Naive thymus-derived CD4-positive, alpha-beta T cell (primary cell): ENCODE measurements at regions not wholly inside any gene's neighbourhood (a gene's known extent, or its start where the extent isn't known, plus 50 kb on each side); places are given as distances from the start of the nearest gene placed in this dataset.

Source experiments
- ATAC-seq: fragments of 150-1000 bp; cut with Tn5 transposase; 2 replicates; pipeline ENCODE4 v1.10.0; 2021; ENCODE audit warnings: mild to moderate bottlenecking, moderate library complexity
- CTCF ChIA-PET: fragments of 350-600 bp; sonication (Branson Sonifier 250); formaldehyde crosslinking; loops from one replicate; lab custom pipeline; 2021; ENCODE audit warnings: antibody characterized with exemption; lab: Charles Lee
- POLR2A ChIA-PET: fragments of 350-600 bp; sonication (Branson Sonifier 250); formaldehyde crosslinking; loops from one replicate; lab custom pipeline; 2021; ENCODE audit warnings: antibody characterized with exemption, inconsistent platforms; lab: Charles Lee
- DNase-seq, 9 donors: peaks; one replicate each; pipeline versions ENCODE4 v3.0.0 to v3.0.0-alpha.2; 2020 to 2022; ENCODE audit warnings: mixed read lengths in 1 of 9
- H3K27ac ChIP-seq: one replicate; pipeline ENCODE4 v1.7.0; 2013; ENCODE audit warnings: mild to moderate bottlenecking, low read depth, low read length, moderate library complexity
- H3K27me3 ChIP-seq, 2 donors: one replicate each; pipeline ENCODE4 v1.7.0; 2013; ENCODE audit warnings: low read length in 2 of 2, mild to moderate bottlenecking in 2 of 2, moderate library complexity in 2 of 2; ENCODE audit not compliant: control insufficient read depth in 2 of 2, insufficient read depth in 2 of 2
- H3K36me3 ChIP-seq, 3 experiments: 1 replicate in 2 of 3; 2 replicates in 1 of 3; pipeline ENCODE4 v1.7.0; 2013; ENCODE audit warnings: low read length in 3 of 3, mild to moderate bottlenecking in 3 of 3, moderate library complexity in 1 of 3; ENCODE audit not compliant: insufficient read depth in 3 of 3, control insufficient read depth in 2 of 3
- H3K4me1 ChIP-seq, 2 donors: one replicate each; pipeline ENCODE4 v1.7.0; 2013; ENCODE audit warnings: low read length in 2 of 2, mild to moderate bottlenecking in 2 of 2, moderate library complexity in 1 of 2; ENCODE audit not compliant: control insufficient read depth in 2 of 2, insufficient read depth in 2 of 2
- H3K4me3 ChIP-seq: 2 replicates; pipeline ENCODE4 v1.7.0; 2013; ENCODE audit warnings: mild to moderate bottlenecking, low read length
- H3K9me3 ChIP-seq, 3 experiments: 1 replicate in 2 of 3; 2 replicates in 1 of 3; pipeline ENCODE4 v1.7.0; 2013; ENCODE audit warnings: low read length in 3 of 3; ENCODE audit not compliant: control insufficient read depth in 2 of 3
- H3K27ac Mint-ChIP-seq, 9 donors: one replicate each; pipeline ENCODE4 v1.8.0; 2020 to 2022; ENCODE audit warnings: mixed read lengths in 9 of 9, mild to moderate bottlenecking in 8 of 9, moderate library complexity in 5 of 9, inconsistent platforms in 2 of 9
- H3K27me3 Mint-ChIP-seq, 5 donors: one replicate each; pipeline ENCODE4 v1.8.0; 2021 to 2022; ENCODE audit warnings: mixed read lengths in 5 of 5, mild to moderate bottlenecking in 1 of 5
- H3K36me3 Mint-ChIP-seq, 5 donors: one replicate each; pipeline ENCODE4 v1.8.0; 2020 to 2022; ENCODE audit warnings: mixed read lengths in 5 of 5, mild to moderate bottlenecking in 3 of 5, inconsistent platforms in 1 of 5
- H3K4me1 Mint-ChIP-seq, 7 donors: one replicate each; pipeline ENCODE4 v1.8.0; 2020 to 2022; ENCODE audit warnings: mixed read lengths in 7 of 7, mild to moderate bottlenecking in 3 of 7, inconsistent platforms in 1 of 7
- H3K4me3 Mint-ChIP-seq, 10 donors: one replicate each; pipeline ENCODE4 v1.8.0; 2020 to 2022; ENCODE audit warnings: mild to moderate bottlenecking in 10 of 10, mixed read lengths in 10 of 10, moderate library complexity in 6 of 10, inconsistent platforms in 2 of 10
- H3K9me3 Mint-ChIP-seq, 11 donors: one replicate each; pipeline ENCODE4 v1.8.0; 2020 to 2022; ENCODE audit warnings: mixed read lengths in 11 of 11, mild to moderate bottlenecking in 4 of 11, inconsistent platforms in 1 of 11, moderate library complexity in 1 of 11
- intact Hi-C, 2 donors: fragments of 100-400 bp; cut with micrococcal nuclease; formaldehyde crosslinking; loops; one replicate each; pipeline ENCODE4 v1.15.1; 2023

DNA sequence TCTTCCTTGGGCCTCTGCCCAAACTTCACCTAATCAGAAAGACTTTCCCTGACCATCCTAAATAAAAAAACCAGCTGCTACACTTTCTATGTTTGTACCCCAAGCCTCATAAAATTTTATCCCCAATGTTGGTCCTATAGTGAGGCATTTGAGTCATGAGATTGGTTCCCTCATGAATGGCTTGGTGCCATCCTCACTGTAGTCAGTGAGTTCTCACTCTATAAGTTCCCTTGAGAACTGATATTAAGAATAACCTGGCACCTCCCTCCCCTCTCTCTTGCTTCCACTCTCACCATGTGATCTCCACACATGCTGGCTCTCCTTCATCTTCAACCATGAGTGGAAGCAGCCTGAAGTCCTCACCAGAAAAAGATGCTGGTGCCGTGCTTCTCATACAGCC, 316.9 kb upstream of the PRDM1 start:
- Histone ChIP-seq H3K4me3 (no peak overlapping the region), H3K9me3 (no peaks in the 10 kb centered on the region), H3K36me3 (no peaks in the 10 kb centered on the region), H3K27ac (no peak overlapping the region), H3K4me1 (no peaks in the 10 kb centered on the region), H3K27me3 (no peaks in the 10 kb centered on the region)
- H3K4me1 Mint-ChIP-seq, result peaks cover 0 to 7% (median 0%) of the 10 kb centered on the region in 7 donors
- H3K4me3 Mint-ChIP-seq, result no peak overlapping the region
- DNase-seq (no peak), ATAC-seq (no peak)
- POLR2A ChIA-PET, result no interaction called here
- no peak overlapping the region for H3K27ac Mint-ChIP-seq
- CTCF ChIA-PET, result no interaction called here
- peaks cover 0 to 2% (median 0%) of the 10 kb centered on the region in 5 donors for H3K27me3 Mint-ChIP-seq
- H3K9me3 Mint-ChIP-seq, result peaks cover 0 to 11% (median 0%) of the 10 kb centered on the region in 11 donors
- intact Hi-C loops, result no loop called here
- H3K36me3 Mint-ChIP-seq, result peaks cover 0 to 15% (median 0%) of the 10 kb centered on the region in 5 donors

DNA sequence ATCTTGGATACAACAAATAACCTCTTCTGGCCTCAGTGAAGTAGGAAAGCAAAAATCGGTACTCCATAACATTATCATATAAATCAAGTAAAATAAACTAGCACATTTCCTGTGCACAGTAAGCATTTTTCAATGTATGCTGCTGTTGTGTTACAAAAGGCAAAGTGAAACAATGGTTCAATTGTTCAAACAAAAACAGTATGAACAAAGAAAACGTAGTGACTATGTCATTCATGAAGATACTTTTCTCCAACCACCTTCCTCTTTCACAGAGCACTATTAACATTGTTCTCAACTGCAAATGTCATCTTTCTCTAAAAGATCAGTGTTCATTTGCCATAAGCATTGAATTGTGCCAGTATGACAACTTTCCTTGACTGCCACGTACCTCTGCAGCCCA, 318.6 kb upstream of the PRDM1 start:
- DNase-seq (no peak), ATAC-seq (no peak)
- no peaks in the 10 kb centered on the region for H3K4me1 ChIP-seq
- no peak overlapping the region for H3K27ac ChIP-seq
- intact Hi-C loops, result no loop called here
- ChIA-PET CTCF (no interaction called here), POLR2A (no interaction called here)
- Mint-ChIP-seq H3K4me1 (peaks cover 0 to 10% (median 0%) of the 10 kb centered on the region in 7 donors), H3K27ac (no peak overlapping the region), H3K4me3 (no peak overlapping the region), H3K27me3 (peaks cover 0 to 4% (median 0%) of the 10 kb centered on the region in 5 donors), H3K36me3 (peaks cover 0 to 24% (median 0%) of the 10 kb centered on the region in 5 donors), H3K9me3 (peaks cover 0 to 16% (median 0%) of the 10 kb centered on the region in 11 donors)
- no peaks in the 10 kb centered on the region for H3K9me3 ChIP-seq
- H3K36me3 ChIP-seq, result no peaks in the 10 kb centered on the region
- no peaks in the 10 kb centered on the region for H3K27me3 ChIP-seq
- H3K4me3 ChIP-seq, result no peak overlapping the region

DNA sequence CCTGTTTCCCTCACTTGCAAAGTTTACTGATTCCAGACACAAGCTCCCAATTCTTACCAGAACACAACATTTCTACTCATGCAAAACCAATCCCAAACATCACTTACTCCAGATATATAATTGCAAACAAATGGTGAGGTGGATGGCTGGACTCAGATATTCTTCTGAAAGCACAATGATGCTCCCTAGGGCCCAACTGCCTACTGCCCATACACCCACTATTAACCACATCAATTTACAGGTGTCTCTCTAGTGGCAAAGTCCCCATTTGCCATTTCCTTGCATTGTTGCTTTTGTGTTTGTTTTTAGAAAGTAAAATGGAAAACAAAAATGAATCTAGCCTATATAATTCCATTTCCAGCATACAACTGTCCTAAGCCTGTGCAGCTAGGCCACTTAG, 320.9 kb upstream of the PRDM1 start:
- Mint-ChIP-seq H3K27ac (no peak overlapping the region), H3K36me3 (peaks cover 0 to 22% (median 0%) of the 10 kb centered on the region in 5 donors), H3K27me3 (peaks cover 0 to 4% (median 2%) of the 10 kb centered on the region in 5 donors), H3K4me3 (no peak overlapping the region), H3K9me3 (peaks cover 0 to 10% (median 0%) of the 10 kb centered on the region in 11 donors), H3K4me1 (peaks cover 0 to 13% (median 0%) of the 10 kb centered on the region in 7 donors)
- ATAC-seq, result no peak
- Histone ChIP-seq H3K36me3 (no peaks in the 10 kb centered on the region), H3K27ac (no peak overlapping the region), H3K4me3 (no peak overlapping the region), H3K9me3 (no peaks in the 10 kb centered on the region), H3K27me3 (no peaks in the 10 kb centered on the region), H3K4me1 (no peaks in the 10 kb centered on the region)
- CTCF ChIA-PET, result interaction anchor here (0.9 kb wide), 1 partner anchor 363 kb away, joined by 3 read pairs; the partner anchor contains the start of gene PREP
- POLR2A ChIA-PET, result no interaction called here
- no peak for DNase-seq
- intact Hi-C loops, result no loop called here

DNA sequence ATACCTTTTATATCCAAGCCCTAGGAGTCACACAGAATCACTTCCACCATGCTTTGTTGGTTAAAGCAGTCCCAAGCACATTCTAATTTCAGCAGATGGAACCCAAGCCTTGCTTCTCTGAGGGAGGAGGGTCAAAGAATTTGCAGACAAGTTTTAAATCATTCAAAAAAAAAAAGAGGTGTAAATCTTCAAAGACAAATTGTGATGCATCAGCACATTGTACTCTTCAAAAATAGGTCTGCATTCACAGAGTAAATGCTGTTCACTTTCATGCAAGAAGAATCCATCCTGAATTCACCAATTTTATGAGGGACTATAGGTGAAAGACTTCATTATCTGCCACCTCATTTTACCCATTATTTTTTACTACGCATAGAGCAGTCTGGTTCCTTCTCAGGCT, 321.8 kb upstream of the PRDM1 start:
- Histone ChIP-seq H3K4me1 (no peaks in the 10 kb centered on the region), H3K36me3 (no peaks in the 10 kb centered on the region), H3K4me3 (no peak overlapping the region), H3K27ac (no peak overlapping the region), H3K27me3 (no peaks in the 10 kb centered on the region), H3K9me3 (no peaks in the 10 kb centered on the region)
- H3K4me3 Mint-ChIP-seq, result no peak overlapping the region
- H3K36me3 Mint-ChIP-seq, result peaks cover 0 to 23% (median 0%) of the 10 kb centered on the region in 5 donors
- H3K4me1 Mint-ChIP-seq, result peaks cover 0 to 22% (median 0%) of the 10 kb centered on the region in 7 donors
- ATAC-seq (no peak), DNase-seq (no peak)
- H3K27ac Mint-ChIP-seq, result no peak overlapping the region
- POLR2A ChIA-PET, result no interaction called here
- intact Hi-C loops, result no loop called here
- H3K9me3 Mint-ChIP-seq, result peaks cover 0 to 12% (median 0%) of the 10 kb centered on the region in 11 donors
- peaks cover 0 to 8% (median 2%) of the 10 kb centered on the region in 5 donors for H3K27me3 Mint-ChIP-seq
- CTCF ChIA-PET, result no interaction called here

DNA sequence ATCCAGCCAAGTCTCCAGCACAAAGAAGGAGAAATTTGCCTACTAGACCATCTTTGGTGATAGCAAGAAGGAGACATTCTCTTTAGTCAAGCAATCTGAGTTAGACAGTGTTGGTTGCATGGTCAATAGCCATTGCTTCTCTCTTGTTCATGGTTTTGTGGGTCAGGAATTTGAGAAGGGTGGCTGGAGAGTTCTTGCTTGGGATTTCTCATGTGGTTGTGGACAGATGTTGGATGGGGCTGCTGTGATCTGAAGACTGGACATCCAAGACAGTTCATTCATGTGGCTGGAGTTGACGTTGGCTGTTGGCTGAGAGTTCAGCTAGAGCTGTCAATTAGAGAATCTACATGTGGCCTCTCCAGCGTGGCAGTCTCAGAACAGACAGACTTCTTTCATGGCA, 322.3 kb upstream of the PRDM1 start:
- H3K9me3 ChIP-seq, result no peaks in the 10 kb centered on the region
- H3K4me3 ChIP-seq, result no peak overlapping the region
- no peak for DNase-seq
- Mint-ChIP-seq H3K4me1 (peaks cover 0 to 22% (median 0%) of the 10 kb centered on the region in 7 donors), H3K27me3 (peaks cover 0 to 8% (median 2%) of the 10 kb centered on the region in 5 donors), H3K9me3 (peaks cover 0 to 12% (median 0%) of the 10 kb centered on the region in 11 donors), H3K36me3 (peaks cover 0 to 23% (median 0%) of the 10 kb centered on the region in 5 donors), H3K4me3 (no peak overlapping the region), H3K27ac (no peak overlapping the region)
- H3K36me3 ChIP-seq, result no peaks in the 10 kb centered on the region
- ChIA-PET POLR2A (no interaction called here), CTCF (no interaction called here)
- intact Hi-C loops, result no loop called here
- no peaks in the 10 kb centered on the region for H3K27me3 ChIP-seq
- H3K4me1 ChIP-seq, result no peaks in the 10 kb centered on the region
- no peak for ATAC-seq
- H3K27ac ChIP-seq, result no peak overlapping the region

DNA sequence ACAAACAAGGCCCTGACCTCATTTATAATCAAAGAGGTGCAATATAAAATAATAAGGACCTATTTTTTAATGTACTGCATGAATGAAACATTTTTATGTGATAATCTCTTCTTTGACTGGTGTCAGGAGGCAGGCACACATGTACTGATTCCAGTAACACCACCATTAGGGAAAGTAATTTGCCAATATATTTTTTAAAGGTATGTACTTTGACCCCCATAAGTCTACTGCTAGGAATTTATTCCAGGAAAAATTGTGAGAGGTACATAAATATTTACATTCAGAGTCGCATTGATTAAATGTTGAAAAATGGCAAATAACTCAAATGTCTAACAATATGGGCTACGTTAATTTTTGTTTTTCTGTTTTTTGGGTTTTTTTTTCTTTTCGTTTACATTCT, 325.4 kb upstream of the PRDM1 start:
- no peak overlapping the region for H3K4me3 Mint-ChIP-seq
- Histone ChIP-seq H3K4me1 (peaks cover 0 to 7% of the 10 kb centered on the region in 2 donors), H3K4me3 (no peak overlapping the region), H3K27me3 (no peaks in the 10 kb centered on the region), H3K27ac (no peak overlapping the region), H3K36me3 (no peaks in the 10 kb centered on the region), H3K9me3 (no peaks in the 10 kb centered on the region)
- DNase-seq, result no peak
- intact Hi-C loops, result no loop called here
- H3K27ac Mint-ChIP-seq, result no peak overlapping the region
- CTCF ChIA-PET, result no interaction called here
- ATAC-seq, result no peak
- peaks cover 0 to 38% (median 0%) of the 10 kb centered on the region in 5 donors for H3K36me3 Mint-ChIP-seq
- peaks cover 0 to 50% (median 0%) of the 10 kb centered on the region in 7 donors for H3K4me1 Mint-ChIP-seq
- POLR2A ChIA-PET, result no interaction called here
- peaks cover 0 to 27% (median 0%) of the 10 kb centered on the region in 11 donors for H3K9me3 Mint-ChIP-seq
- H3K27me3 Mint-ChIP-seq, result peaks cover 0 to 18% (median 2%) of the 10 kb centered on the region in 5 donors

DNA sequence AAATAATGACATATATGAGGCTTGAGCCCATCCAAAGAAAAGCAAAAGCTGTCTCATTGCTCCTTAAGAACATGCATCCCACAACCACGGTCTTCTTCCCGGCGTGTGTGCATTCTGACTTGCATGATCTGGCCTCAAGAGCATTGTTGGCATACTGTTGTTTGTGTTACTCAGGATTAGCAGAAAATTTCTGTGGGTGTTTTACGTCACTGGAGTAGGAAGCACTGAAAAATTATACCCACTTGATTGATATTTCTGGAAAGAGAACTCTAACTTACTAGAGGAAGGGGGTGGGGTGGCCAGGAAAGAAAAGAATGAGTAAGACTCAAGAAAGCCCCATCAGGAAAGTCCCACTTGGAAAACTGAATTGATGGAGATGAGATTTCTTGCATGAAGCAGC, 326.2 kb upstream of the PRDM1 start:
- Mint-ChIP-seq H3K27ac (no peak overlapping the region), H3K36me3 (peaks cover 0 to 35% (median 0%) of the 10 kb centered on the region in 5 donors), H3K4me1 (peaks cover 0 to 47% (median 0%) of the 10 kb centered on the region in 7 donors), H3K9me3 (peaks cover 0 to 27% (median 0%) of the 10 kb centered on the region in 11 donors), H3K27me3 (peaks cover 0 to 18% (median 2%) of the 10 kb centered on the region in 5 donors), H3K4me3 (no peak overlapping the region)
- no peak overlapping the region for H3K27ac ChIP-seq
- no peak overlapping the region for H3K4me3 ChIP-seq
- H3K27me3 ChIP-seq, result no peaks in the 10 kb centered on the region
- no peak for ATAC-seq
- POLR2A ChIA-PET, result no interaction called here
- H3K36me3 ChIP-seq, result no peaks in the 10 kb centered on the region
- H3K4me1 ChIP-seq, result peaks cover 0 to 7% of the 10 kb centered on the region in 2 donors
- no peaks in the 10 kb centered on the region for H3K9me3 ChIP-seq
- DNase-seq, result no peak
- CTCF ChIA-PET, result no interaction called here
- intact Hi-C loops, result loop anchor here in 1 of 2 donors (5.0 kb wide), 1 partner anchor 32 kb away; no protein-coding TSS in a partner anchor
